IMR-90 (cell line): ENCODE measurements at regions not wholly inside any gene's neighbourhood (a gene's known extent, or its start where the extent isn't known, plus 50 kb on each side); places are given as distances from the start of the nearest gene placed in this dataset.

Source experiments
- ATAC-seq: fragments of 200-7000 bp; cut with Tn5 transposase; 2 replicates; pipeline ENCODE4 v1.9.1; 2020; ENCODE audit warnings: low read depth, mild to moderate bottlenecking, moderate library complexity
- BruUV-seq: library from RNA; stranded (reverse); fragments of 400-500 nt; replicated peaks from 2 replicates; lab custom pipeline; 2021; lab: Mats Ljungman, UMichigan
- CTCF ChIA-PET: fragments of 300-600 bp; formaldehyde crosslinking; extraction: SDS; loops from one replicate; lab custom pipeline; 2021; ENCODE audit warnings: antibody characterized with exemption; lab: Yijun Ruan, JAX
- POLR2A ChIA-PET: fragments of 300-600 bp; sonication (Branson Sonifier 250); formaldehyde crosslinking; loops from one replicate; lab custom pipeline; 2022; ENCODE audit warnings: antibody characterized with exemption; ENCODE audit not compliant: unreplicated experiment; lab: Charles Lee
- DNase-seq: peaks from one replicate; pipeline ENCODE4 v3.0.0; 2013
- H2AFZ ChIP-seq: replicated peaks from 2 replicates; pipeline ENCODE3; 2013; ENCODE audit warnings: low read length, mild to moderate bottlenecking; ENCODE audit not compliant: poor library complexity
- H2AK5ac ChIP-seq: 2 replicates; pipeline ENCODE4 v1.6.1; 2013; ENCODE audit warnings: low read depth, low read length, inconsistent platforms
- H2AK9ac ChIP-seq: replicated peaks from 2 replicates; pipeline ENCODE3; 2013; ENCODE audit warnings: mild to moderate bottlenecking, low read depth, low read length, moderate library complexity; ENCODE audit not compliant: poor library complexity
- H2BK120ac ChIP-seq: 2 replicates; pipeline ENCODE4 v1.6.1; 2013; ENCODE audit warnings: low read depth, low read length, inconsistent platforms
- H2BK15ac ChIP-seq: 3 replicates; pipeline ENCODE4 v1.6.1; 2013; ENCODE audit warnings: low read depth, low read length, inconsistent platforms
- H2BK20ac ChIP-seq: 2 replicates; pipeline ENCODE4 v1.6.1; 2013; ENCODE audit warnings: low read depth, mild to moderate bottlenecking, inconsistent platforms, low read length, moderate library complexity
- H2BK5ac ChIP-seq: 2 replicates; pipeline ENCODE4 v1.6.1; 2013; ENCODE audit warnings: mild to moderate bottlenecking, low read depth, low read length, inconsistent platforms; ENCODE audit not compliant: poor library complexity, severe bottlenecking
- H3K14ac ChIP-seq: replicated peaks from 2 replicates; pipeline ENCODE4 v1.6.1; 2013; ENCODE audit warnings: low read depth, low read length, inconsistent platforms
- H3K18ac ChIP-seq: 2 replicates; pipeline ENCODE4 v1.6.1; 2013; ENCODE audit warnings: low read depth, low read length, control low read depth
- H3K23ac ChIP-seq: 2 replicates; pipeline ENCODE4 v1.6.1; 2013; ENCODE audit warnings: low read depth, low read length, inconsistent platforms
- H3K27ac ChIP-seq: 2 replicates; pipeline ENCODE4 v1.5.1; 2013; ENCODE audit warnings: mild to moderate bottlenecking, control low read depth, low read length; ENCODE audit not compliant: insufficient read depth
- H3K27me3 ChIP-seq: 2 replicates; pipeline ENCODE4 v1.6.1; 2013; ENCODE audit warnings: low read length; ENCODE audit not compliant: control insufficient read depth, insufficient read depth
- H3K36me3 ChIP-seq: 2 replicates; pipeline ENCODE4 v1.6.1; 2013; ENCODE audit warnings: low read length, mixed read lengths; ENCODE audit not compliant: control insufficient read depth, insufficient read depth
- H3K4ac ChIP-seq: 2 replicates; pipeline ENCODE4 v1.6.1; 2013; ENCODE audit warnings: low read depth, low read length, inconsistent platforms
- H3K4me1 ChIP-seq: 2 replicates; pipeline ENCODE4 v1.6.1; 2013; ENCODE audit warnings: low read length, mixed read lengths; ENCODE audit not compliant: control insufficient read depth, insufficient read depth
- H3K4me2 ChIP-seq: 2 replicates; pipeline ENCODE4 v1.6.1; 2013; ENCODE audit warnings: low read depth, mild to moderate bottlenecking, control low read depth, low read length, moderate library complexity
- H3K4me3 ChIP-seq: 2 replicates; pipeline ENCODE4 v1.5.1; 2013; ENCODE audit warnings: low read depth, mild to moderate bottlenecking, control low read depth, low read length, moderate library complexity; ENCODE audit not compliant: insufficient read depth
- H3K56ac ChIP-seq: 2 replicates; pipeline ENCODE4 v1.6.1; 2013; ENCODE audit warnings: low read length, inconsistent platforms; ENCODE audit not compliant: insufficient read depth; ENCODE audit errors: extremely low read depth
- H3K79me1 ChIP-seq, 2 experiments: 2 replicates each; pipeline ENCODE4 v1.6.1; 2013; ENCODE audit warnings: low read length in 2 of 2, inconsistent platforms in 1 of 2, low read depth in 1 of 2
- H3K9ac ChIP-seq: 2 replicates; pipeline ENCODE4 v1.6.1; 2013; ENCODE audit warnings: low read depth, low read length, control low read depth
- H3K9me1 ChIP-seq: 2 replicates; pipeline ENCODE4 v1.6.1; 2013; ENCODE audit warnings: low read length, inconsistent platforms; ENCODE audit not compliant: insufficient read depth
- H3K9me3 ChIP-seq: 2 replicates; pipeline ENCODE4 v1.6.1; 2013; ENCODE audit warnings: low read length; ENCODE audit not compliant: control insufficient read depth, insufficient read depth
- H4K20me1 ChIP-seq: 2 replicates; pipeline ENCODE4 v1.6.1; 2013; ENCODE audit warnings: low read length, inconsistent platforms; ENCODE audit not compliant: insufficient read depth
- H4K5ac ChIP-seq: 2 replicates; pipeline ENCODE4 v1.6.1; 2013; ENCODE audit warnings: mild to moderate bottlenecking, low read depth, low read length, control low read depth
- H4K8ac ChIP-seq, 2 experiments: 2 replicates each; pipeline ENCODE4 v1.6.1; 2013; ENCODE audit warnings: low read depth in 2 of 2, low read length in 2 of 2, control low read depth in 1 of 2, inconsistent platforms in 1 of 2
- H4K91ac ChIP-seq: 2 replicates; pipeline ENCODE4 v1.6.1; 2013; ENCODE audit warnings: low read depth, low read length, inconsistent platforms; ENCODE audit not compliant: insufficient read depth
- CHD1 ChIP-seq: IDR thresholded peaks from 2 replicates; pipeline ENCODE4 v1.6.1; 2012; ENCODE audit warnings: low read depth, low read length, improper control_type of control experiment
- FOS ChIP-seq: fragments of 150-350 bp; IDR thresholded peaks from 2 replicates; pipeline ENCODE4 v1.6.1; 2016; ENCODE audit warnings: low read depth, low read length
- MAFK ChIP-seq: IDR thresholded peaks from 2 replicates; pipeline ENCODE4 v1.6.1; 2012; ENCODE audit warnings: low read depth, low read length, improper control_type of control experiment
- MXI1 ChIP-seq: IDR thresholded peaks from 2 replicates; pipeline ENCODE4 v1.6.1; 2012; ENCODE audit warnings: low read depth, mild to moderate bottlenecking, low read length, moderate library complexity, borderline replicate concordance
- RAD21 ChIP-seq: IDR thresholded peaks from 2 replicates; pipeline ENCODE4 v1.6.1; 2012; ENCODE audit warnings: low read length, improper control_type of control experiment
- RCOR1 ChIP-seq: IDR thresholded peaks from 2 replicates; pipeline ENCODE4 v1.6.1; 2012; ENCODE audit warnings: mild to moderate bottlenecking, low read length, improper control_type of control experiment; ENCODE audit not compliant: insufficient replicate concordance
- WGBS, 2 experiments: methylation state at CpG; one replicate each; pipeline versions ENCODE4 v1.1.5 to v1.1.7; 2013; ENCODE audit warnings: missing lambda C conversion rate in 2 of 2; ENCODE audit not compliant: insufficient read length in 1 of 2; ENCODE audit errors: extremely low coverage in 2 of 2; 5-methylcytosine and 5-hydroxymethylcytosine counted together
- dilution Hi-C: fragments of 300-500 bp; cut with HindIII; formaldehyde crosslinking; loops from one replicate; pipeline ENCODE4 v1.14.3; 2018; ENCODE audit warnings: low sequenced_read_pairs; ENCODE audit not compliant: unreplicated experiment
- in situ Hi-C: fragments of 300-500 bp; cut with MboI; formaldehyde crosslinking; loops from 3 replicates; pipeline ENCODE4 v1.14.3; 2019; ENCODE audit warnings: low sequenced_read_pairs, inconsistent platforms, mixed read lengths
- intact Hi-C: fragments of 100-400 bp; cut with micrococcal nuclease; formaldehyde crosslinking; loops from 2 replicates; pipeline ENCODE4 v1.10.0; 2022

- no peak for DNase-seq
These were observed 126.9 kb downstream of the FAM53A start for GRCh38 chr4:1557221-1557597.

More at GRCh38 chr4:1557221-1557597, 126.9 kb downstream of the FAM53A start:
- Histone ChIP-seq H3K27ac (no peak overlapping the region), H3K4me1 (no peaks in the 10 kb centered on the region), H3K9me3 (no peaks in the 10 kb centered on the region), H3K27me3 (peaks cover 40% of the 10 kb centered on the region), H3K18ac (no peak overlapping the region), H3K9ac (no peak overlapping the region), H3K14ac (no peak overlapping the region), H4K5ac (no peak overlapping the region), H2AFZ (no peak overlapping the region), H3K4me2 (no peak overlapping the region), H3K4ac (no peak overlapping the region), H3K4me3 (no peak overlapping the region), H4K8ac (no peak overlapping the region), H4K20me1 (no peaks in the 10 kb centered on the region), H3K9me1 (no peaks in the 10 kb centered on the region), H2BK20ac (no peak overlapping the region), H2BK5ac (no peak overlapping the region), H3K23ac (no peak overlapping the region), H4K91ac (no peak overlapping the region), H3K56ac (no peak overlapping the region), H2AK9ac (no peak overlapping the region), H2AK5ac (no peak overlapping the region), H3K79me1 (no peaks in the 10 kb centered on the region), H3K36me3 (no peaks in the 10 kb centered on the region), H2BK15ac (no peak overlapping the region), H2BK120ac (no peak overlapping the region)
- BruUV-seq: no TSS peak
- TF ChIP-seq CHD1: no peak
- no peak for TF ChIP-seq RCOR1
- no peak for TF ChIP-seq FOS
- TF ChIP-seq RAD21: no peak
- TF ChIP-seq MAFK: no peak
- TF ChIP-seq MXI1: no peak
- dilution Hi-C loops: no loop called here
- ChIA-PET CTCF (no interaction called here), POLR2A (no interaction called here)
- intact Hi-C loops: no loop called here
- no peak for ATAC-seq
- in situ Hi-C loops: no loop called here
- 80% methylated on average over 3 of the region's 13 CpGs; no CpG with 5 or more reads in 1 of the 2 experiments for WGBS, 2 experiments
